ENCODE measurements at regions not wholly inside any gene's neighbourhood (a gene's known extent, or its start where the extent isn't known, plus 50 kb on each side); places are given as distances from the start of the nearest gene placed in this dataset.

GRCh38 chr6:152916035-152916434 is 66.8 kb downstream of the FBXO5 start:
- TF ChIP-seq CTCF (IDR thresholded peaks at IDR 0.05) (no peak), POLR2A (IDR thresholded peaks at IDR 0.05) (no peak), POLR2AphosphoS5 (IDR thresholded peaks at IDR 0.05) (no peak)
